H9 (cell line): ENCODE measurements at regions not wholly inside any gene's neighbourhood (a gene's known extent, or its start where the extent isn't known, plus 50 kb on each side); places are given as distances from the start of the nearest gene placed in this dataset.

Experiments
- DNase-seq: peaks from one replicate; pipeline ENCODE4 v3.0.0-alpha.2; 2017
- H2AFZ ChIP-seq: one replicate; pipeline ENCODE4 v1.6.1; 2013; ENCODE audit warnings: mild to moderate bottlenecking, low read length, control low read depth, moderate library complexity
- H2AK5ac ChIP-seq: 2 replicates; pipeline ENCODE4 v1.6.1; 2013; ENCODE audit warnings: low read length, control low read depth, mixed read lengths; ENCODE audit not compliant: insufficient read length
- H2BK120ac ChIP-seq: one replicate; pipeline ENCODE4 v1.6.1; 2013; ENCODE audit warnings: low read depth, mild to moderate bottlenecking, low read length, control low read depth, inconsistent platforms; ENCODE audit not compliant: poor library complexity, severe bottlenecking
- H2BK12ac ChIP-seq: 2 replicates; pipeline ENCODE4 v1.6.1; 2013; ENCODE audit warnings: low read length, control low read depth, mixed read lengths, low read depth; ENCODE audit not compliant: insufficient read length
- H2BK15ac ChIP-seq: 2 replicates; pipeline ENCODE4 v1.6.1; 2013; ENCODE audit warnings: low read depth, low read length, control low read depth
- H2BK20ac ChIP-seq: one replicate; pipeline ENCODE4 v1.6.1; 2013; ENCODE audit warnings: low read depth, mild to moderate bottlenecking, low read length, control low read depth, inconsistent platforms; ENCODE audit not compliant: poor library complexity, severe bottlenecking
- H2BK5ac ChIP-seq: 2 replicates; pipeline ENCODE4 v1.6.1; 2013; ENCODE audit warnings: low read length, control low read depth, mixed read lengths; ENCODE audit not compliant: insufficient read length
- H3K14ac ChIP-seq: 2 replicates; pipeline ENCODE4 v1.6.1; 2013; ENCODE audit warnings: low read length, control low read depth; ENCODE audit not compliant: insufficient read depth
- H3K18ac ChIP-seq: 2 replicates; pipeline ENCODE4 v1.6.1; 2013; ENCODE audit warnings: low read depth, mild to moderate bottlenecking, mixed read lengths, low read length, control low read depth; ENCODE audit not compliant: insufficient read length
- H3K23ac ChIP-seq: 2 replicates; pipeline ENCODE4 v1.6.1; 2013; ENCODE audit warnings: low read length, control low read depth, mixed read lengths, low read depth; ENCODE audit not compliant: insufficient read length
- H3K23me2 ChIP-seq: 2 replicates; pipeline ENCODE4 v1.6.1; 2013; ENCODE audit warnings: low read depth, mild to moderate bottlenecking, mixed read lengths, low read length, control low read depth; ENCODE audit not compliant: insufficient read length, poor library complexity, severe bottlenecking
- H3K27ac ChIP-seq: 2 replicates; pipeline ENCODE4 v1.5.1; 2013; ENCODE audit warnings: low read length, control low read depth, mixed read lengths, low read depth; ENCODE audit not compliant: insufficient read length
- H3K27me3 ChIP-seq: 2 replicates; pipeline ENCODE4 v1.6.1; 2013; ENCODE audit warnings: low read length, control low read depth, inconsistent platforms; ENCODE audit not compliant: insufficient read depth
- H3K4ac ChIP-seq: 2 replicates; pipeline ENCODE4 v1.6.1; 2013; ENCODE audit warnings: low read depth, mild to moderate bottlenecking, control low read depth, inconsistent platforms, low read length, moderate library complexity
- H3K4me1 ChIP-seq: 2 replicates; pipeline ENCODE4 v1.6.1; 2013; ENCODE audit warnings: low read length, control low read depth, inconsistent platforms; ENCODE audit not compliant: insufficient read depth
- H3K4me2 ChIP-seq: 2 replicates; pipeline ENCODE4 v1.6.1; 2013; ENCODE audit warnings: low read length, control low read depth, mixed read lengths; ENCODE audit not compliant: insufficient read length, insufficient read depth
- H3K56ac ChIP-seq: 2 replicates; pipeline ENCODE4 v1.6.1; 2013; ENCODE audit warnings: low read depth, mild to moderate bottlenecking, mixed read lengths, low read length, control low read depth; ENCODE audit not compliant: insufficient read length
- H3K79me1 ChIP-seq: 2 replicates; pipeline ENCODE4 v1.6.1; 2013; ENCODE audit warnings: low read depth, mild to moderate bottlenecking, moderate library complexity, low read length, control low read depth, inconsistent platforms; ENCODE audit not compliant: insufficient read depth, poor library complexity, severe bottlenecking
- H3K79me2 ChIP-seq: 2 replicates; pipeline ENCODE4 v1.6.1; 2013; ENCODE audit warnings: low read length, control low read depth, inconsistent platforms; ENCODE audit not compliant: insufficient read depth
- H3K9ac ChIP-seq: 2 replicates; pipeline ENCODE4 v1.6.1; 2013; ENCODE audit warnings: low read length, control low read depth, mixed read lengths; ENCODE audit not compliant: insufficient read length; ENCODE audit errors: extremely low read depth
- H3K9me3 ChIP-seq: one replicate; pipeline ENCODE4 v1.6.1; 2013; ENCODE audit warnings: low read depth, low read length, inconsistent platforms; ENCODE audit not compliant: control insufficient read depth
- H3T11ph ChIP-seq: one replicate; pipeline ENCODE4 v1.6.1; 2013; ENCODE audit warnings: mild to moderate bottlenecking, low read length, control low read depth, inconsistent platforms
- H4K20me1 ChIP-seq: one replicate; pipeline ENCODE4 v1.6.1; 2013; ENCODE audit not compliant: control insufficient read depth, insufficient read length, insufficient read depth
- H4K5ac ChIP-seq: 2 replicates; pipeline ENCODE4 v1.6.1; 2013; ENCODE audit warnings: low read depth, mild to moderate bottlenecking, mixed read lengths, low read length, control low read depth; ENCODE audit not compliant: insufficient read length
- H4K8ac ChIP-seq: replicated peaks from 2 replicates; pipeline ENCODE4 v1.6.1; 2013; ENCODE audit warnings: low read length, control low read depth, mixed read lengths, low read depth; ENCODE audit not compliant: insufficient read length
- H4K91ac ChIP-seq: 2 replicates; pipeline ENCODE4 v1.6.1; 2013; ENCODE audit warnings: low read depth, mild to moderate bottlenecking, moderate library complexity, mixed read lengths, low read length, control low read depth; ENCODE audit not compliant: insufficient read length
- H3K27ac Mint-ChIP-seq, 3 experiments: 2 replicates in 2 of 3; 3 replicates in 1 of 3; pipeline ENCODE4 v1.8.0; 2020 to 2021; ENCODE audit warnings: mixed read lengths in 3 of 3, mild to moderate bottlenecking in 1 of 3, moderate library complexity in 1 of 3
- H3K27me3 Mint-ChIP-seq: 2 replicates; pipeline ENCODE4 v1.8.0; 2021; ENCODE audit warnings: low read depth, mild to moderate bottlenecking, moderate library complexity, mixed read lengths
- H3K36me3 Mint-ChIP-seq, 3 experiments: 2 replicates in 2 of 3; 3 replicates in 1 of 3; pipeline ENCODE4 v1.8.0; 2020 to 2021; ENCODE audit warnings: low read depth in 3 of 3, mixed read lengths in 3 of 3; ENCODE audit not compliant: insufficient read depth in 1 of 3
- H3K4me1 Mint-ChIP-seq, 2 experiments: 2 replicates each; pipeline ENCODE4 v1.8.0; 2020; ENCODE audit warnings: mixed read lengths in 2 of 2
- H3K4me3 Mint-ChIP-seq, 2 experiments: 2 replicates in 1 of 2; 3 replicates in 1 of 2; pipeline ENCODE4 v1.8.0; 2020 to 2021; ENCODE audit warnings: mild to moderate bottlenecking in 2 of 2, mixed read lengths in 2 of 2, moderate library complexity in 1 of 2
- H3K9me3 Mint-ChIP-seq, 2 experiments: 2 replicates in 1 of 2; 3 replicates in 1 of 2; pipeline ENCODE4 v1.8.0; 2020; ENCODE audit warnings: mild to moderate bottlenecking in 2 of 2, mixed read lengths in 2 of 2, moderate library complexity in 1 of 2
- CTCF ChIP-seq: fragments of 200-600 bp; sonication (generic); conservative IDR thresholded peaks from 3 replicates; pipeline ENCODE4 v1.8.0; 2021; ENCODE audit warnings: antibody characterized with exemption, mild to moderate bottlenecking
- WGBS: extraction: QIAGEN DNeasy Blood & Tissue Kit; methylation state at CpG from one replicate; pipeline ENCODE4 v1.1.7; 2013; ENCODE audit warnings: missing lambda C conversion rate, low lambda C conversion rate, mixed read lengths; ENCODE audit not compliant: insufficient read length; ENCODE audit errors: extremely low coverage; 5-methylcytosine and 5-hydroxymethylcytosine counted together

- Histone ChIP-seq H3K9me3 (no peaks in the 10 kb centered on the region), H3K4me1 (no peaks in the 10 kb centered on the region), H3K14ac (no peak overlapping the region), H2BK120ac (no peak overlapping the region), H3K27me3 (no peaks in the 10 kb centered on the region), H3K79me1 (no peaks in the 10 kb centered on the region), H3T11ph (no peak overlapping the region), H3K79me2 (no peaks in the 10 kb centered on the region), H2AFZ (no peak overlapping the region), H3K23me2 (no peaks in the 10 kb centered on the region), H4K5ac (no peak overlapping the region), H2BK12ac (no peak overlapping the region), H3K4ac (no peak overlapping the region), H4K91ac (no peak overlapping the region), H3K27ac (no peak overlapping the region), H2BK15ac (no peak overlapping the region), H4K20me1 (no peaks in the 10 kb centered on the region), H2BK5ac (no peak overlapping the region), H3K4me2 (no peak overlapping the region), H2BK20ac (no peak overlapping the region), H3K56ac (no peak overlapping the region), H3K18ac (no peak overlapping the region), H2AK5ac (no peak overlapping the region), H3K9ac (no peak overlapping the region), H4K8ac (no peak overlapping the region), H3K23ac (no peak overlapping the region)
- Mint-ChIP-seq H3K27me3 (no peaks in the 10 kb centered on the region), H3K4me1 (peaks cover 0 to 3% of the 10 kb centered on the region in 2 experiments; a peak in 2 of 4 replicates), H3K36me3 (0 out of 7 replicates have a peak, but pooled peaks cover 0 to 4% (median 0%) of the 10 kb centered on the region in 3 experiments), H3K9me3 (peaks cover 3 to 5% of the 10 kb centered on the region in 2 experiments; a peak in 4 of 5 replicates), H3K27ac (no peak overlapping the region), H3K4me3 (no peak overlapping the region)
- WGBS: no CpG with 5 or more reads among the region's 2 CpGs
- no peak for DNase-seq
- no peak for TF ChIP-seq CTCF
Measured at GRCh38 chr10:36717118-36717517, 408.3 kb upstream of the ANKRD30A start.
